OCI-LY3 (cell line): ENCODE measurements at regions not wholly inside any gene's neighbourhood (a gene's known extent, or its start where the extent isn't known, plus 50 kb on each side); places are given as distances from the start of the nearest gene placed in this dataset.
"Not testable (repeated sequence)": the region's sequence is repeated elsewhere in the genome, so short reads cannot be mapped to it uniquely, and the experiment has no call there.

Source experiments
- H2AFZ ChIP-seq: fragments of 200-600, 300-600 bp; shearing (Covaris generic); 2 replicates; pipeline ENCODE4 v1.6.0; 2014; ENCODE audit warnings: antibody characterized with exemption, low read depth, low read length
- H3K27ac ChIP-seq: fragments of 200-600, 300-600 bp; sonication (generic); 2 replicates; pipeline ENCODE4 v1.5.1; 2014; ENCODE audit warnings: mild to moderate bottlenecking, low read length, moderate library complexity, mixed read lengths
- H3K27me3 ChIP-seq: fragments of 200-600, 300-600 bp; sonication (generic); 2 replicates; pipeline ENCODE4 v1.6.1; 2014; ENCODE audit warnings: low read depth, low read length, mixed read lengths
- H3K36me3 ChIP-seq: fragments of 200-600, 300-600 bp; sonication (generic); replicated peaks from 2 replicates; pipeline ENCODE3; 2014; ENCODE audit warnings: low read depth, low read length, mixed read lengths
- H3K4me1 ChIP-seq: fragments of 300-600, 200-600 bp; sonication (generic); 2 replicates; pipeline ENCODE4 v1.6.1; 2014; ENCODE audit warnings: low read length, mixed read lengths
- H3K4me2 ChIP-seq: fragments of 200-600, 300-600 bp; sonication (generic); 2 replicates; pipeline ENCODE4 v1.6.1; 2014; ENCODE audit warnings: low read length, mixed read lengths
- H3K4me3 ChIP-seq: fragments of 300-600, 200-600 bp; sonication (generic); 2 replicates; pipeline ENCODE4 v1.5.1; 2014; ENCODE audit warnings: antibody characterized with exemption, mild to moderate bottlenecking, low read length, moderate library complexity
- H3K79me2 ChIP-seq: fragments of 300-600, 200-600 bp; shearing (Covaris generic); 2 replicates; pipeline ENCODE4 v1.6.1; 2014; ENCODE audit warnings: mild to moderate bottlenecking, low read length, mixed read lengths
- H3K9ac ChIP-seq: fragments of 300-600, 200-600 bp; shearing (Covaris generic); 2 replicates; pipeline ENCODE4 v1.6.0; 2014; ENCODE audit warnings: mild to moderate bottlenecking, low read length, moderate library complexity
- H3K9me3 ChIP-seq: fragments of 200-600, 300-600 bp; shearing (Covaris generic); 2 replicates; pipeline ENCODE4 v1.6.1; 2014; ENCODE audit warnings: low read length, mixed read lengths; ENCODE audit not compliant: insufficient read depth
- H4K20me1 ChIP-seq: fragments of 200-600, 300-600 bp; sonication (generic); 2 replicates; pipeline ENCODE4 v1.6.1; 2016; ENCODE audit warnings: low read length, mixed read lengths; ENCODE audit not compliant: insufficient read depth
- EZH2phosphoT487 ChIP-seq: fragments of 200-600 bp; shearing (Covaris generic); IDR thresholded peaks from 2 replicates; pipeline ENCODE4 v1.6.1; 2018; ENCODE audit warnings: antibody characterized with exemption, mixed run types, low read depth
- TF ChIP-seq, protein P1 (sequence below): fragments of 200-600, 300-600 bp; sonication (generic); IDR thresholded peaks from 2 replicates; pipeline ENCODE4 v1.5.1; 2014; ENCODE audit warnings: antibody characterized with exemption, low read length, low read depth

DNA sequence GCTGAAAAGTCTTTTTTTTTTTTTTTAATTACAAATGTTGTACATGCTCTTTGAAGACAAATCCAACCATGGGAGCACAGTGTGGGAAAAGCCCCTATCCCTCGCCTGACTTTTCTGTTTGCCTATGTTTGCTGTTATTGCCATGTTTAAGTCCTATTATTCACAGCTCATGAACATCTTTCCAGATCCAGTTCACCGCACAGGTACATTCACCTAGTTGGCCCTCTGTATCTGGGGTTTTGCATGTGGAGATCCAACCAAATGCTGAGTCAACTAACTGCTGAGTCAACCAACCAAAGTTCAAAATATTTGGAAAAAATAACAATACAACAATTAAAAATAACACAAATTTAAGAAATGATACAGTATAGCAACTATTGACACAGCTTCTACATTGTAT, 100.1 kb upstream of the CLNK start:
- Histone ChIP-seq H3K4me3 (no peak overlapping the region), H3K9me3 (no peaks in the 10 kb centered on the region), H3K4me1 (peaks cover 4% of the 10 kb centered on the region; the same call in 1 of the 2 replicates), H3K79me2 (no peaks in the 10 kb centered on the region), H3K27ac (no peak overlapping the region), H3K4me2 (no peak overlapping the region), H2AFZ (no peak overlapping the region), H3K27me3 (no peaks in the 10 kb centered on the region), H3K9ac (no peak overlapping the region), H3K36me3 (no peaks in the 10 kb centered on the region), H4K20me1 (no peaks in the 10 kb centered on the region)
- TF ChIP-seq, protein P1, sequence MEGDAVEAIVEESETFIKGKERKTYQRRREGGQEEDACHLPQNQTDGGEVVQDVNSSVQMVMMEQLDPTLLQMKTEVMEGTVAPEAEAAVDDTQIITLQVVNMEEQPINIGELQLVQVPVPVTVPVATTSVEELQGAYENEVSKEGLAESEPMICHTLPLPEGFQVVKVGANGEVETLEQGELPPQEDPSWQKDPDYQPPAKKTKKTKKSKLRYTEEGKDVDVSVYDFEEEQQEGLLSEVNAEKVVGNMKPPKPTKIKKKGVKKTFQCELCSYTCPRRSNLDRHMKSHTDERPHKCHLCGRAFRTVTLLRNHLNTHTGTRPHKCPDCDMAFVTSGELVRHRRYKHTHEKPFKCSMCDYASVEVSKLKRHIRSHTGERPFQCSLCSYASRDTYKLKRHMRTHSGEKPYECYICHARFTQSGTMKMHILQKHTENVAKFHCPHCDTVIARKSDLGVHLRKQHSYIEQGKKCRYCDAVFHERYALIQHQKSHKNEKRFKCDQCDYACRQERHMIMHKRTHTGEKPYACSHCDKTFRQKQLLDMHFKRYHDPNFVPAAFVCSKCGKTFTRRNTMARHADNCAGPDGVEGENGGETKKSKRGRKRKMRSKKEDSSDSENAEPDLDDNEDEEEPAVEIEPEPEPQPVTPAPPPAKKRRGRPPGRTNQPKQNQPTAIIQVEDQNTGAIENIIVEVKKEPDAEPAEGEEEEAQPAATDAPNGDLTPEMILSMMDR = no peak
- TF ChIP-seq EZH2phosphoT487 = no peak

DNA sequence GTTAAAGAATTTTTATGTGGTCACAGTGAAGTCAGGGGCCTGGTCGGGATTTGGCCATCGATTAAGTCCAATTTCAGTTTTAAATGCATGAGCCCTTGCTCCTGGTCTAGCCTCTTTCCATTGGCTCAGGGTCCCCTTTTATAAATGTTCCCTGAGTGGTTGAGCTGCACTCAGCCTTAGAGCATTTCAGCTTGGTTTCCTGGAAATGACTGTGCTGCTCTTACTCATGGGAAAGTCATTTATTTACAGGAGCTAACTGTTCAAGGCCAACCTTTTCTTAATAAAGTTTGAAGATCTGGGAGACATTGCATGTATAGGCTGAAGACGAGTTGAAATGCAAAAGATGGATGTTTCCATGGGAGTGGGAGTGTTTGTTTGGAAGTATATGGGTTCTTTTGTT, 98.8 kb upstream of the CLNK start:
- Histone ChIP-seq H3K9ac (no peak overlapping the region), H3K4me3 (no peak overlapping the region), H3K9me3 (no peaks in the 10 kb centered on the region), H3K27ac (no peak overlapping the region), H3K4me1 (peaks cover 4% of the 10 kb centered on the region; the same call in 1 of the 2 replicates), H3K36me3 (no peaks in the 10 kb centered on the region), H3K4me2 (no peak overlapping the region), H3K79me2 (no peaks in the 10 kb centered on the region), H4K20me1 (no peaks in the 10 kb centered on the region), H2AFZ (no peak overlapping the region), H3K27me3 (no peaks in the 10 kb centered on the region)
- TF ChIP-seq EZH2phosphoT487 = no peak
- TF ChIP-seq, protein P1 = no peak

DNA sequence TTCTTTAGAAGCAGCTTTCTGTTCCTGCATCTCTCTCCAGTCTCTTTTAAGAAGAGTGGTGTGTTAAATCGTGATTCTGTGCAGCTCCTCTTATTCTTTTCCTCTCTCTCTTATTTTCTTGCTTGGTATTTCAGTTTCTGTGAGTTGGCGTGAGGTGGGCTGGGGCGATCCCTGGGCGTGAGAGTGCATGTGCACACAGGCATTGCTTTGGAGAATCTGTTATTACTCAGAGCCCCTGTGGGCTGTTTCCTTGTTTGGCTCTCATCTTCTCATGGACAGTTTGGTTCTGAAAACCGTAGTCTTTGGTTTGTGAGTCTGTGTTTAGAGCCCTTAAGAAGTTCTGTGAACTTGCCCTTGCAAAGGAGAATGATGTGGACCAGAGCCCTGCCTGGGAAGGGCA, 97.2 kb upstream of the CLNK start:
- H2AFZ ChIP-seq = no peak overlapping the region
- TF ChIP-seq, protein P1 = no peak
- no peak for TF ChIP-seq EZH2phosphoT487
- peak overlapping the region; percentile 55; the same call in 1 of the 2 replicates for H3K4me2 ChIP-seq
- peak overlapping the region; percentile 54 for H3K4me3 ChIP-seq
- no peaks in the 10 kb centered on the region for H3K79me2 ChIP-seq
- no peak overlapping the region for H3K27ac ChIP-seq
- peaks cover 4% of the 10 kb centered on the region; the same call in 1 of the 2 replicates for H3K4me1 ChIP-seq
- H3K9me3 ChIP-seq = no peaks in the 10 kb centered on the region
- no peaks in the 10 kb centered on the region for H3K36me3 ChIP-seq
- no peaks in the 10 kb centered on the region for H3K27me3 ChIP-seq
- H3K9ac ChIP-seq = no peak overlapping the region
- no peaks in the 10 kb centered on the region for H4K20me1 ChIP-seq

DNA sequence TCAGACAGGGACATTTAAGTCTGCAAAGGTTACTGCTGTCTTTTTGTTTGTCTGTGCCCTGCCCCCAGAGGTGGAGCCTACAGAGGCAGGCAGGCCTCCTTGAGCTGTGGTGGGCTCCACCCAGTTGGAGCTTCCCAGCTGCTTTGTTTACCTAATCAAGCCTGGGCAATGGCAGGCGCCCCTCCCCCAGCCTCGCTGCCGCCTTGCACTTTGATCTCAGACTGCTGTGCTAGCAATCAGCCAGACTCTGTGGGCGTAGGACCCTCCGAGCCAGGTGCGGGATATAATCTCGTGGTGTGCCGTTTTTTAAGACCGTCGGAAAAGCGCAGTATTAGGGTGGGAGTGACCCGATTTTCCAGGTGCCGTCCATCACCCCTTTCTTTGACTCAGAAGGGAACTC, 96.2 kb upstream of the CLNK start:
- not testable (repeated sequence) for H4K20me1 ChIP-seq, H3K36me3 ChIP-seq

DNA sequence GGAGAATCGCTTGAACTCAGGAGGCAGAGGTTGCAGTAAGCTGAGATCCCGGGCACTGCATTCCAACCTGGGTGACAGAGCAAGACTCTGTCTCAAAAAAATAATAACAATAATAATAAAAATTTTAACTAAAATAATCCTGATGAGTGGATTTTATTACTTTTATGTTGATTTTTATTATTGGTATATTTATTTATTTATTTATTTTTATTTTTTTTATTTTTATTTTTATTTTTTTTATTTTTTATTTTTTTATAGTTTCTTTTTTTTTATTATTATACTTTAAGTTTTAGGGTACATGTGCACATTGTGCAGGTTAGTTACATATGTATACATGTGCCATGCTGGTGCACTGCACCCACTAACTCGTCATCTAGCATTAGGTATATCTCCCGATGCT, 90.6 kb upstream of the CLNK start:
- not testable (repeated sequence) for H3K4me2 ChIP-seq, H3K36me3 ChIP-seq, H3K4me3 ChIP-seq, H3K9me3 ChIP-seq, H3K9ac ChIP-seq, H3K79me2 ChIP-seq, H3K27me3 ChIP-seq, H2AFZ ChIP-seq, H3K27ac ChIP-seq, H4K20me1 ChIP-seq, H3K4me1 ChIP-seq

More for the DNA sequence above, 96.2 kb upstream of the CLNK start:
- H3K27ac ChIP-seq, H3K9me3 ChIP-seq, H3K4me1 ChIP-seq, H3K4me2 ChIP-seq, H2AFZ ChIP-seq, H3K9ac ChIP-seq, H3K79me2 ChIP-seq, H3K27me3 ChIP-seq: not testable (repeated sequence)
- H3K4me3 ChIP-seq = peak overlapping the region; percentile 54; the same call in 1 of the 2 replicates
